IMR-90 (cell line): ENCODE measurements at regions not wholly inside any gene's neighbourhood (a gene's known extent, or its start where the extent isn't known, plus 50 kb on each side); places are given as distances from the start of the nearest gene placed in this dataset.

ENCODE experiments used
- ATAC-seq: fragments of 200-7000 bp; cut with Tn5 transposase; 2 replicates; pipeline ENCODE4 v1.9.1; 2020; ENCODE audit warnings: low read depth, mild to moderate bottlenecking, moderate library complexity
- BruUV-seq: library from RNA; stranded (reverse); fragments of 400-500 nt; replicated peaks from 2 replicates; lab custom pipeline; 2021; lab: Mats Ljungman, UMichigan
- CTCF ChIA-PET: fragments of 300-600 bp; formaldehyde crosslinking; extraction: SDS; loops from one replicate; lab custom pipeline; 2021; ENCODE audit warnings: antibody characterized with exemption; lab: Yijun Ruan, JAX
- POLR2A ChIA-PET: fragments of 300-600 bp; sonication (Branson Sonifier 250); formaldehyde crosslinking; loops from one replicate; lab custom pipeline; 2022; ENCODE audit warnings: antibody characterized with exemption; ENCODE audit not compliant: unreplicated experiment; lab: Charles Lee
- DNase-seq: peaks from one replicate; pipeline ENCODE4 v3.0.0; 2013
- H2AFZ ChIP-seq: replicated peaks from 2 replicates; pipeline ENCODE3; 2013; ENCODE audit warnings: low read length, mild to moderate bottlenecking; ENCODE audit not compliant: poor library complexity
- H2AK5ac ChIP-seq: 2 replicates; pipeline ENCODE4 v1.6.1; 2013; ENCODE audit warnings: low read depth, low read length, inconsistent platforms
- H2AK9ac ChIP-seq: replicated peaks from 2 replicates; pipeline ENCODE3; 2013; ENCODE audit warnings: mild to moderate bottlenecking, low read depth, low read length, moderate library complexity; ENCODE audit not compliant: poor library complexity
- H2BK120ac ChIP-seq: 2 replicates; pipeline ENCODE4 v1.6.1; 2013; ENCODE audit warnings: low read depth, low read length, inconsistent platforms
- H2BK15ac ChIP-seq: 3 replicates; pipeline ENCODE4 v1.6.1; 2013; ENCODE audit warnings: low read depth, low read length, inconsistent platforms
- H2BK20ac ChIP-seq: 2 replicates; pipeline ENCODE4 v1.6.1; 2013; ENCODE audit warnings: low read depth, mild to moderate bottlenecking, inconsistent platforms, low read length, moderate library complexity
- H2BK5ac ChIP-seq: 2 replicates; pipeline ENCODE4 v1.6.1; 2013; ENCODE audit warnings: mild to moderate bottlenecking, low read depth, low read length, inconsistent platforms; ENCODE audit not compliant: poor library complexity, severe bottlenecking
- H3K14ac ChIP-seq: replicated peaks from 2 replicates; pipeline ENCODE4 v1.6.1; 2013; ENCODE audit warnings: low read depth, low read length, inconsistent platforms
- H3K18ac ChIP-seq: 2 replicates; pipeline ENCODE4 v1.6.1; 2013; ENCODE audit warnings: low read depth, low read length, control low read depth
- H3K23ac ChIP-seq: 2 replicates; pipeline ENCODE4 v1.6.1; 2013; ENCODE audit warnings: low read depth, low read length, inconsistent platforms
- H3K27ac ChIP-seq: 2 replicates; pipeline ENCODE4 v1.5.1; 2013; ENCODE audit warnings: mild to moderate bottlenecking, control low read depth, low read length; ENCODE audit not compliant: insufficient read depth
- H3K27me3 ChIP-seq: 2 replicates; pipeline ENCODE4 v1.6.1; 2013; ENCODE audit warnings: low read length; ENCODE audit not compliant: control insufficient read depth, insufficient read depth
- H3K36me3 ChIP-seq: 2 replicates; pipeline ENCODE4 v1.6.1; 2013; ENCODE audit warnings: low read length, mixed read lengths; ENCODE audit not compliant: control insufficient read depth, insufficient read depth
- H3K4ac ChIP-seq: 2 replicates; pipeline ENCODE4 v1.6.1; 2013; ENCODE audit warnings: low read depth, low read length, inconsistent platforms
- H3K4me1 ChIP-seq: 2 replicates; pipeline ENCODE4 v1.6.1; 2013; ENCODE audit warnings: low read length, mixed read lengths; ENCODE audit not compliant: control insufficient read depth, insufficient read depth
- H3K4me2 ChIP-seq: 2 replicates; pipeline ENCODE4 v1.6.1; 2013; ENCODE audit warnings: low read depth, mild to moderate bottlenecking, control low read depth, low read length, moderate library complexity
- H3K4me3 ChIP-seq: 2 replicates; pipeline ENCODE4 v1.5.1; 2013; ENCODE audit warnings: low read depth, mild to moderate bottlenecking, control low read depth, low read length, moderate library complexity; ENCODE audit not compliant: insufficient read depth
- H3K56ac ChIP-seq: 2 replicates; pipeline ENCODE4 v1.6.1; 2013; ENCODE audit warnings: low read length, inconsistent platforms; ENCODE audit not compliant: insufficient read depth; ENCODE audit errors: extremely low read depth
- H3K79me1 ChIP-seq, 2 experiments: 2 replicates each; pipeline ENCODE4 v1.6.1; 2013; ENCODE audit warnings: low read length in 2 of 2, inconsistent platforms in 1 of 2, low read depth in 1 of 2
- H3K9ac ChIP-seq: 2 replicates; pipeline ENCODE4 v1.6.1; 2013; ENCODE audit warnings: low read depth, low read length, control low read depth
- H3K9me1 ChIP-seq: 2 replicates; pipeline ENCODE4 v1.6.1; 2013; ENCODE audit warnings: low read length, inconsistent platforms; ENCODE audit not compliant: insufficient read depth
- H3K9me3 ChIP-seq: 2 replicates; pipeline ENCODE4 v1.6.1; 2013; ENCODE audit warnings: low read length; ENCODE audit not compliant: control insufficient read depth, insufficient read depth
- H4K20me1 ChIP-seq: 2 replicates; pipeline ENCODE4 v1.6.1; 2013; ENCODE audit warnings: low read length, inconsistent platforms; ENCODE audit not compliant: insufficient read depth
- H4K5ac ChIP-seq: 2 replicates; pipeline ENCODE4 v1.6.1; 2013; ENCODE audit warnings: mild to moderate bottlenecking, low read depth, low read length, control low read depth
- H4K8ac ChIP-seq, 2 experiments: 2 replicates each; pipeline ENCODE4 v1.6.1; 2013; ENCODE audit warnings: low read depth in 2 of 2, low read length in 2 of 2, control low read depth in 1 of 2, inconsistent platforms in 1 of 2
- H4K91ac ChIP-seq: 2 replicates; pipeline ENCODE4 v1.6.1; 2013; ENCODE audit warnings: low read depth, low read length, inconsistent platforms; ENCODE audit not compliant: insufficient read depth
- BHLHE40 ChIP-seq: fragments of 150-350 bp; IDR thresholded peaks from 2 replicates; pipeline ENCODE4 v1.6.1; 2016; ENCODE audit warnings: mild to moderate bottlenecking, low read depth, low read length
- CEBPB ChIP-seq: IDR thresholded peaks from 2 replicates; pipeline ENCODE4 v1.6.1; 2012; ENCODE audit warnings: low read depth, low read length, improper control_type of control experiment
- CHD1 ChIP-seq: IDR thresholded peaks from 2 replicates; pipeline ENCODE4 v1.6.1; 2012; ENCODE audit warnings: low read depth, low read length, improper control_type of control experiment
- CTCF ChIP-seq: conservative IDR thresholded peaks from 2 replicates; pipeline ENCODE4 v1.5.1; 2012; ENCODE audit warnings: mild to moderate bottlenecking, low read depth, low read length, improper control_type of control experiment
- MAZ ChIP-seq: IDR thresholded peaks from 2 replicates; pipeline ENCODE4 v1.6.1; 2012; ENCODE audit warnings: low read depth, mild to moderate bottlenecking, low read length, improper control_type of control experiment, moderate library complexity, borderline replicate concordance
- MXI1 ChIP-seq: IDR thresholded peaks from 2 replicates; pipeline ENCODE4 v1.6.1; 2012; ENCODE audit warnings: low read depth, mild to moderate bottlenecking, low read length, moderate library complexity, borderline replicate concordance
- POLR2A ChIP-seq: IDR thresholded peaks from 2 replicates; pipeline ENCODE4 v1.6.1; 2012; ENCODE audit warnings: mild to moderate bottlenecking, low read depth, low read length
- RCOR1 ChIP-seq: IDR thresholded peaks from 2 replicates; pipeline ENCODE4 v1.6.1; 2012; ENCODE audit warnings: mild to moderate bottlenecking, low read length, improper control_type of control experiment; ENCODE audit not compliant: insufficient replicate concordance
- RFX5 ChIP-seq: IDR thresholded peaks from 2 replicates; pipeline ENCODE4 v1.8.0; 2012; ENCODE audit warnings: low read depth, mild to moderate bottlenecking, low read length, moderate library complexity
- SMC3 ChIP-seq: fragments of 150-350 bp; IDR thresholded peaks from 2 replicates; pipeline ENCODE4 v1.6.1; 2016; ENCODE audit warnings: low read depth, mild to moderate bottlenecking, antibody characterized with exemption, low read length, moderate library complexity
- WGBS, 2 experiments: methylation state at CpG; one replicate each; pipeline versions ENCODE4 v1.1.5 to v1.1.7; 2013; ENCODE audit warnings: missing lambda C conversion rate in 2 of 2; ENCODE audit not compliant: insufficient read length in 1 of 2; ENCODE audit errors: extremely low coverage in 2 of 2; 5-methylcytosine and 5-hydroxymethylcytosine counted together
- dilution Hi-C: fragments of 300-500 bp; cut with HindIII; formaldehyde crosslinking; loops from one replicate; pipeline ENCODE4 v1.14.3; 2018; ENCODE audit warnings: low sequenced_read_pairs; ENCODE audit not compliant: unreplicated experiment
- in situ Hi-C: fragments of 300-500 bp; cut with MboI; formaldehyde crosslinking; loops from 3 replicates; pipeline ENCODE4 v1.14.3; 2019; ENCODE audit warnings: low sequenced_read_pairs, inconsistent platforms, mixed read lengths
- intact Hi-C: fragments of 100-400 bp; cut with micrococcal nuclease; formaldehyde crosslinking; loops from 2 replicates; pipeline ENCODE4 v1.10.0; 2022

- Histone ChIP-seq H2AK5ac (no peak overlapping the region), H4K8ac (no peak overlapping the region), H2BK5ac (no peak overlapping the region), H3K9me1 (no peaks in the 10 kb centered on the region), H3K4me3 (no peak overlapping the region), H2AK9ac (no peak overlapping the region), H3K23ac (no peak overlapping the region), H3K4ac (no peak overlapping the region), H3K27me3 (peaks cover 2% of the 10 kb centered on the region; the same call in 1 of the 2 replicates), H3K56ac (no peak overlapping the region), H4K91ac (no peak overlapping the region), H4K20me1 (no peaks in the 10 kb centered on the region), H3K9me3 (no peaks in the 10 kb centered on the region), H3K9ac (no peak overlapping the region), H2BK20ac (no peak overlapping the region), H3K27ac (no peak overlapping the region), H2AFZ (no peak overlapping the region), H3K36me3 (no peaks in the 10 kb centered on the region), H3K79me1 (no peaks in the 10 kb centered on the region), H3K4me2 (no peak overlapping the region), H3K18ac (no peak overlapping the region), H3K14ac (no peak overlapping the region), H3K4me1 (no peaks in the 10 kb centered on the region), H2BK120ac (no peak overlapping the region), H2BK15ac (no peak overlapping the region), H4K5ac (no peak overlapping the region)
- BruUV-seq: no TSS peak
- WGBS, 2 experiments: no CpG with 5 or more reads among the region's 2 CpGs
- in situ Hi-C loops (no loop called here), dilution Hi-C loops (no loop called here), intact Hi-C loops (no loop called here)
- ChIA-PET CTCF (no interaction called here), POLR2A (no interaction called here)
- ATAC-seq (no peak), DNase-seq (no peak)
- no peak for TF ChIP-seq POLR2A
- no peak for TF ChIP-seq RFX5
- TF ChIP-seq CEBPB: no peak
- TF ChIP-seq MXI1: no peak
- TF ChIP-seq CTCF: no peak
- TF ChIP-seq BHLHE40: no peak
- no peak for TF ChIP-seq SMC3
- no peak for TF ChIP-seq CHD1
- no peak for TF ChIP-seq MAZ
- no peak for TF ChIP-seq RCOR1
Measured at GRCh38 chr15:48038221-48038620, 82.6 kb upstream of the SLC24A5 start.
